Activated T-helper 17 cell treated with anti-CD3 and anti-CD28 coated beads, Interleukin-2, amount 50 U/mL, for 72 hours (primary cell): ENCODE measurements at regions not wholly inside any gene's neighbourhood (a gene's known extent, or its start where the extent isn't known, plus 50 kb on each side); places are given as distances from the start of the nearest gene placed in this dataset.

Experiments
- ATAC-seq: fragments of 150-1000 bp; cut with Tn5 transposase; replicated peaks from 2 replicates; pipeline ENCODE4 v1.10.0; 2021; ENCODE audit warnings: mild to moderate bottlenecking, moderate library complexity
- H3K27ac Mint-ChIP-seq: one replicate; pipeline ENCODE4 v1.8.0; 2022; ENCODE audit warnings: mixed read lengths
- H3K27me3 Mint-ChIP-seq: one replicate; pipeline ENCODE4 v1.8.0; 2022; ENCODE audit warnings: mixed read lengths
- H3K36me3 Mint-ChIP-seq: one replicate; pipeline ENCODE4 v1.8.0; 2022; ENCODE audit warnings: low read depth, mild to moderate bottlenecking, mixed read lengths
- H3K4me1 Mint-ChIP-seq: one replicate; pipeline ENCODE4 v1.8.0; 2022; ENCODE audit warnings: mixed read lengths
- H3K4me3 Mint-ChIP-seq: one replicate; pipeline ENCODE4 v1.8.0; 2022; ENCODE audit warnings: mild to moderate bottlenecking, mixed read lengths
- H3K9me3 Mint-ChIP-seq: one replicate; pipeline ENCODE4 v1.8.0; 2022; ENCODE audit warnings: mixed read lengths

- Mint-ChIP-seq H3K9me3 (no peaks in the 10 kb centered on the region), H3K36me3 (no peaks in the 10 kb centered on the region), H3K27me3 (no peaks in the 10 kb centered on the region), H3K4me3 (no peak overlapping the region), H3K4me1 (no peaks in the 10 kb centered on the region), H3K27ac (no peak overlapping the region)
- ATAC-seq = no peak
Measured at GRCh38 chr2:184530959-184531358, 67.4 kb upstream of the ZNF804A start.

- no peak overlapping the region for H3K27ac Mint-ChIP-seq
- no peaks in the 10 kb centered on the region for H3K9me3 Mint-ChIP-seq
- H3K36me3 Mint-ChIP-seq = no peaks in the 10 kb centered on the region
- H3K27me3 Mint-ChIP-seq = no peaks in the 10 kb centered on the region
- ATAC-seq = no peak
- H3K4me1 Mint-ChIP-seq = no peaks in the 10 kb centered on the region
- no peak overlapping the region for H3K4me3 Mint-ChIP-seq
Measured at GRCh38 chr2:184532551-184532950, 65.8 kb upstream of the ZNF804A start.

GRCh38 chr2:184534986-184535385, 63.3 kb upstream of the ZNF804A start:
- no peaks in the 10 kb centered on the region for H3K9me3 Mint-ChIP-seq
- H3K27ac Mint-ChIP-seq = no peak overlapping the region
- no peak overlapping the region for H3K4me3 Mint-ChIP-seq
- H3K27me3 Mint-ChIP-seq = no peaks in the 10 kb centered on the region
- no peaks in the 10 kb centered on the region for H3K36me3 Mint-ChIP-seq
- H3K4me1 Mint-ChIP-seq = no peaks in the 10 kb centered on the region
- ATAC-seq = no peak

GRCh38 chr2:184540246-184540789, 58.0 kb upstream of the ZNF804A start:
- no peaks in the 10 kb centered on the region for H3K9me3 Mint-ChIP-seq
- H3K27ac Mint-ChIP-seq = no peak overlapping the region
- H3K4me1 Mint-ChIP-seq = no peaks in the 10 kb centered on the region
- no peaks in the 10 kb centered on the region for H3K27me3 Mint-ChIP-seq
- no peak for ATAC-seq
- H3K4me3 Mint-ChIP-seq = no peak overlapping the region
- no peaks in the 10 kb centered on the region for H3K36me3 Mint-ChIP-seq

- no peaks in the 10 kb centered on the region for H3K4me1 Mint-ChIP-seq
- H3K36me3 Mint-ChIP-seq = no peaks in the 10 kb centered on the region
- H3K4me3 Mint-ChIP-seq = no peak overlapping the region
- no peak for ATAC-seq
- no peaks in the 10 kb centered on the region for H3K9me3 Mint-ChIP-seq
- no peaks in the 10 kb centered on the region for H3K27me3 Mint-ChIP-seq
- H3K27ac Mint-ChIP-seq = no peak overlapping the region
Measured at GRCh38 chr2:184541591-184541990, 56.7 kb upstream of the ZNF804A start.

GRCh38 chr2:184543832-184544231, 54.5 kb upstream of the ZNF804A start:
- H3K9me3 Mint-ChIP-seq = peaks cover 4% of the 10 kb centered on the region
- ATAC-seq = no peak
- H3K27ac Mint-ChIP-seq = no peak overlapping the region
- no peak overlapping the region for H3K4me3 Mint-ChIP-seq
- no peaks in the 10 kb centered on the region for H3K4me1 Mint-ChIP-seq
- no peaks in the 10 kb centered on the region for H3K36me3 Mint-ChIP-seq
- no peaks in the 10 kb centered on the region for H3K27me3 Mint-ChIP-seq
